Mammary epithelial cell (primary cell): ENCODE measurements at regions not wholly inside any gene's neighbourhood (a gene's known extent, or its start where the extent isn't known, plus 50 kb on each side); places are given as distances from the start of the nearest gene placed in this dataset.

Source experiments
- EZH2 ChIP-seq: IDR thresholded peaks from 2 replicates; pipeline ENCODE4 v1.6.1; 2012; ENCODE audit warnings: low read length, inconsistent platforms, borderline replicate concordance
- TF ChIP-seq, protein P1 (sequence below), 2 donors: IDR thresholded peaks in 1 of 2; conservative IDR thresholded peaks in 1 of 2; 2 replicates each; pipeline ENCODE4 v1.5.1; 2011 to 2012; ENCODE audit warnings: inconsistent platforms in 2 of 2, low read length in 2 of 2, mild to moderate bottlenecking in 2 of 2, control low read depth in 1 of 2, low read depth in 1 of 2; ENCODE audit not compliant: insufficient read depth in 1 of 2; ENCODE audit errors: extremely low read depth in 1 of 2

DNA sequence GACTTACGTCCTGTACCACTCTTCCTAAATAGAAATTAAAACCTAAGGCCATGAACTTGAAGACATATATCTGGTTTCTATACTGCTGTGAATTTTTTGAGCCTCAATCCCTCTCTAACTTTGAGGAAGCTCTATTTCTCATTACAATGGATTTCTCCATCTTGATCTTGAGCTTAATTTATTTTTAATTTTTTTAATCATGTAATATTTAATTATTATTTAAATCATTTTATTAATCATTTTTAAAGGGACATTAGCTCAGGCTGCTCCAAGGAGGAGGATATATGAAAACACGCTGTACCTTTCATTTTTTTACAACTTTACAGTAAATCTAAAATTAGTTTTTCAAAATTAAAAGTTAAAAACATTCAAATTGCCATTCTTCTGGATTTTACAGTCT lies 540.5 kb downstream of the SATB2 start:
- TF ChIP-seq, protein P1, sequence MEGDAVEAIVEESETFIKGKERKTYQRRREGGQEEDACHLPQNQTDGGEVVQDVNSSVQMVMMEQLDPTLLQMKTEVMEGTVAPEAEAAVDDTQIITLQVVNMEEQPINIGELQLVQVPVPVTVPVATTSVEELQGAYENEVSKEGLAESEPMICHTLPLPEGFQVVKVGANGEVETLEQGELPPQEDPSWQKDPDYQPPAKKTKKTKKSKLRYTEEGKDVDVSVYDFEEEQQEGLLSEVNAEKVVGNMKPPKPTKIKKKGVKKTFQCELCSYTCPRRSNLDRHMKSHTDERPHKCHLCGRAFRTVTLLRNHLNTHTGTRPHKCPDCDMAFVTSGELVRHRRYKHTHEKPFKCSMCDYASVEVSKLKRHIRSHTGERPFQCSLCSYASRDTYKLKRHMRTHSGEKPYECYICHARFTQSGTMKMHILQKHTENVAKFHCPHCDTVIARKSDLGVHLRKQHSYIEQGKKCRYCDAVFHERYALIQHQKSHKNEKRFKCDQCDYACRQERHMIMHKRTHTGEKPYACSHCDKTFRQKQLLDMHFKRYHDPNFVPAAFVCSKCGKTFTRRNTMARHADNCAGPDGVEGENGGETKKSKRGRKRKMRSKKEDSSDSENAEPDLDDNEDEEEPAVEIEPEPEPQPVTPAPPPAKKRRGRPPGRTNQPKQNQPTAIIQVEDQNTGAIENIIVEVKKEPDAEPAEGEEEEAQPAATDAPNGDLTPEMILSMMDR (conservative IDR thresholded peaks at IDR 0.05 in 1 of 2, IDR thresholded peaks at IDR 0.05 in 1 of 2; ENCODE audit: extremely low read depth in 1 of 2, insufficient read depth in 1 of 2, low read depth in 1 of 2, low read length in 2 of 2), result no peak
- no peak for TF ChIP-seq EZH2
